ENCODE measurements at regions not wholly inside any gene's neighbourhood (a gene's known extent, or its start where the extent isn't known, plus 50 kb on each side); places are given as distances from the start of the nearest gene placed in this dataset.

DNA sequence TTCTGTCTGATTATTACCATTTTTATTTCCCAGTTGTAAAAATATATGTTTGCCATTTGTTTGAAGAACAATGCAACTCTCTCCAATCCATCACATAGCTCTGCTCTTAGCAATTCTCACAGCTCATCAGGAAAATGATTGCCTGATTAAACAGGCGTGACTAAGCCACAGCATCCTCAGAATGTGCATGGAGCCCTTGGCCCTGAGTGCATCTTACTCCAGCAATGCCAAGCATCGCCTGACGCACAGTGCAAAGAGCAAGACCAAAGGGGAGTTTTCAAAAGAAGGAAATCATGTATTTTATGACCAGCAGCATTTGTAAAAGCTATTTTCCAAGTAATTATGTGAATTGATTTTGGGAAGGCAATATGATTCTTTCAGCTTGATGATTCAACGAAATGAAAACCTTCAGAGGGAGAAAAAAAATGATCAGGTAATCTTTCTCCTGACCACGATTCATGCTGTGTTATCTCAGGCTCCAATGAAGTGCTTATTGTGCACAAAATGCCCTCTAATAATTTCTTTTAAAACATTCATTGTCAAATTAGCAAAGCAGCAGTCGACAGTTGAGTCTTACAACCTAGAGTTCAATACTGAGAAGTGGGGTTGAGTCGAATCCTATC lies 138.0 kb upstream of the FAM9B start:
- TF ChIP-seq, protein P1, sequence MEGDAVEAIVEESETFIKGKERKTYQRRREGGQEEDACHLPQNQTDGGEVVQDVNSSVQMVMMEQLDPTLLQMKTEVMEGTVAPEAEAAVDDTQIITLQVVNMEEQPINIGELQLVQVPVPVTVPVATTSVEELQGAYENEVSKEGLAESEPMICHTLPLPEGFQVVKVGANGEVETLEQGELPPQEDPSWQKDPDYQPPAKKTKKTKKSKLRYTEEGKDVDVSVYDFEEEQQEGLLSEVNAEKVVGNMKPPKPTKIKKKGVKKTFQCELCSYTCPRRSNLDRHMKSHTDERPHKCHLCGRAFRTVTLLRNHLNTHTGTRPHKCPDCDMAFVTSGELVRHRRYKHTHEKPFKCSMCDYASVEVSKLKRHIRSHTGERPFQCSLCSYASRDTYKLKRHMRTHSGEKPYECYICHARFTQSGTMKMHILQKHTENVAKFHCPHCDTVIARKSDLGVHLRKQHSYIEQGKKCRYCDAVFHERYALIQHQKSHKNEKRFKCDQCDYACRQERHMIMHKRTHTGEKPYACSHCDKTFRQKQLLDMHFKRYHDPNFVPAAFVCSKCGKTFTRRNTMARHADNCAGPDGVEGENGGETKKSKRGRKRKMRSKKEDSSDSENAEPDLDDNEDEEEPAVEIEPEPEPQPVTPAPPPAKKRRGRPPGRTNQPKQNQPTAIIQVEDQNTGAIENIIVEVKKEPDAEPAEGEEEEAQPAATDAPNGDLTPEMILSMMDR (IDR thresholded peaks at IDR 0.05 in 8 of 11, conservative IDR thresholded peaks at IDR 0.05 in 3 of 11), result no peak
- TF ChIP-seq POLR2AphosphoS5 (IDR thresholded peaks at IDR 0.05) (no peak), POLR2A (IDR thresholded peaks at IDR 0.05) (no peak)
